Activated CD4-positive, alpha-beta T cell treated with anti-CD3 and anti-CD28 coated beads, Interleukin-2, amount 50 U/mL, for 24 hours (primary cell): ENCODE measurements at regions not wholly inside any gene's neighbourhood (a gene's known extent, or its start where the extent isn't known, plus 50 kb on each side); places are given as distances from the start of the nearest gene placed in this dataset.
"Not testable (repeated sequence)": the region's sequence is repeated elsewhere in the genome, so short reads cannot be mapped to it uniquely, and the experiment has no call there.

Source experiments
- DNase-seq, 2 donors: peaks; one replicate each; pipeline ENCODE4 v3.0.0-alpha.2; 2020; ENCODE audit warnings: low read depth in 1 of 2, low spot score in 1 of 2

- no peak for DNase-seq
Measured at GRCh38 chr7:68205826-68206225, 1209.2 kb downstream of the TYW1 start.

- DNase-seq, result no peak
Measured at GRCh38 chr7:68206946-68207485, 1210.4 kb downstream of the TYW1 start.

- no peak for DNase-seq
Measured at GRCh38 chr7:68207676-68208075, 1211.0 kb downstream of the TYW1 start.

GRCh38 chr7:68209486-68209885, 1212.9 kb downstream of the TYW1 start:
- no peak for DNase-seq

DNA sequence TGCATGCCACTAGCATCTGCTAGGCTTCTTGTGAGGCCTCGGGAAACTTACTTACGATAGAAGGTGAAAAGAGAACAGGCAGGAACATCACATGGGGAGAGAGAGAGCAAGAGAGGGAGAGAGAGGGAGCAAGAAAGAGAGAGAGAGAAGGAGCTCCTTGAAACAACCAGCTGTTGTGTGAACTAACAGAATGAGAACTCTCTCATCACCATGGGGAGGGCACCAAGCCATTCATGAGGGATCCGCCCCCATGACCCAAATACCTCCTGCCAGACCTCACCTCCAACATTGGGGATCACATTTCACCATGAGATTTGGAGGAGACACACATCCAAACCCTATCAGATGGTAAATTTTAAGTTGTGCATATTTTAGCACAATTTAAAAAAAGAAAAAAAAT, 1217.2 kb downstream of the TYW1 start:
- no peak for DNase-seq

DNA sequence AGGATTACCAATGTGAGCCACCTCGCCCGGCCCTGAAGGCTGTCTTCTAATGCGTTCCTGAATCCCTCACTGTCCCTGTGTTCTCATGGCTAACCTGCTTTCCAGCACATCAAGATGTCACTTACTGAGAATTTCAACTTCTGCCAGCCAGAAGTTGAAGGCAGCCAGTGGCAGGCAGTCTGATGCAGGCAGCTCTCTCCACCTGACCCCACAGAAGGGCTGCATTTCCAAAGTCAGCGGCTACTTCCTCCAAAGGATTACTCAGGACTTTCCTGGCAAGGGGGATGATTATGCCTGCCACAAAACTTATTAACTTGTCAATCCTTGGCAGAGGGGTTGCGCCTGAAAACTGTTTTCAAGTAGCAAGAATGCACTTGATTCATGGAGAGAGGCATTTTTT, 1219.4 kb downstream of the TYW1 start:
- DNase-seq, result no peak

- DNase-seq, result no peak
Measured at GRCh38 chr7:68217426-68217825, 1220.8 kb downstream of the TYW1 start.

DNA sequence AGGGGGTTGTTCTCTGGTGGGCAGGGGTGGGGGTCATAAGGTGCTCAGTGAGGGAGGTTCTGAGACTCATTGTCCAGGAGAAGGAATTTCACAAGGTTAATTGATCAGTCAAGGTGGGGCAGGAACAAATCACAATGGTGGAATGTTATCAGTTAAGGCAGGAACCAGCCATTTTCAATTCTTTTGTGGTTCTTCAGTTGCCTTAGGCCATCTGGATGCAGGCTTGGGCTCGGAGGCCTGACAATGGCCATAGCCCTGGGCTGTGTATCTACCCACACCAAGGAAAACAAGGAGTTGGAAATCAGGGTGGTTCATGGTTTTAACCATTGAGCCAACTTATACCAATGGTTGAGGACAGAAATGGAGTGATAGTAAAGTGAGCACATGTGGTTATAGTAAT, 1221.8 kb downstream of the TYW1 start:
- no peak for DNase-seq

DNA sequence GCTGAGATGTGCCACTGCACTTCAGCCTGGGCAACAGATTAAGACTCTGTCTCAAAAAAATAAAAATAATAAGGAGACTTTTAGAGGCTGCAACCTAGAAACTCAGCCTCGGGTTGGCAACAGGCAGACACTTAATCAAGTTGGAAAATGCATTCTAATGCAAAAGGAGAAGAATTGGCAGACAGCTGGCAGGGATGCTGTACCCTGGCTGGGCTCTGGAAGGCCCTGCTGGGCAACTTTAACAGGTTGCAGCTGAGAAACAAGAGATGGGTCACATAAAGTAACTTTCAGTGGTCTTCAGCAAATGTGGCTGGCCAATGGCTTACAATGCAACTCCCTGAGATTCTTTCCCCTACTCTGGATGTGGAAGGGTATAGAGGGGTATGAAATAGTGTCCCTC, 1225.7 kb downstream of the TYW1 start:
- no peak for DNase-seq

DNA sequence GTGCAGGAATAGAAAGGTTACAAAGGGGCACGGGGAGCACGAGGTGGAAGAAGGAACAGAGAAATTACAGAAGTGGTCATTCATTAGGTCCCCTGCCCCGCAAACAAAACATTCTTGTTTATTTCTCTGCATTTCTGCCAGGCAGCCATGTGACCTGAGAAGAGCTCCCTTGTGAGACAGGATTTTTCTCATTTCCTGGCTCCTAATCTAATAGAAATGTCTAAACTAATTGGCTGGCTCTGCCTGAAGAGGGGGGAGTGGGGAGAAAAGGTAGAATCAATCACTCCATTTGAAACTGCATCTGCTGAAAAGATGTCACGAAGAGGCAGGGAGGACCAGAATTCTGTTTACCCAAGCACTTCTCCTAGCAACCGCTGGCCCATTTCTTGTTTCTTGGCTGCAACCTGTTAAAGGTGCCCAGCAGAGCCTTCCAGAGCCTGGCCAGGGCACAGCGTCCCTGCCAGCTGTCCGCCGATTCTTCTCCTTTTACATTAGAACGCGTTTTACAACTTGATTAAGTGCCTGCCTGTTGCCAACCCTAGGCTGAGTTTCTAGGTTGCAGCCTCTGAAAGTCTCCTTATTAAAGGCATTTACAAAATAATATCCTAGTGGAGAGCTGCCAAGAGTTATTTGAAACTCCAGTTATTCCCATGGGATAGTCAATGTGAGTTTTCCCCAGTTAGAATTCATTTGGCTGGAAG, 1227.6 kb downstream of the TYW1 start:
- DNase-seq, result no peak

DNA sequence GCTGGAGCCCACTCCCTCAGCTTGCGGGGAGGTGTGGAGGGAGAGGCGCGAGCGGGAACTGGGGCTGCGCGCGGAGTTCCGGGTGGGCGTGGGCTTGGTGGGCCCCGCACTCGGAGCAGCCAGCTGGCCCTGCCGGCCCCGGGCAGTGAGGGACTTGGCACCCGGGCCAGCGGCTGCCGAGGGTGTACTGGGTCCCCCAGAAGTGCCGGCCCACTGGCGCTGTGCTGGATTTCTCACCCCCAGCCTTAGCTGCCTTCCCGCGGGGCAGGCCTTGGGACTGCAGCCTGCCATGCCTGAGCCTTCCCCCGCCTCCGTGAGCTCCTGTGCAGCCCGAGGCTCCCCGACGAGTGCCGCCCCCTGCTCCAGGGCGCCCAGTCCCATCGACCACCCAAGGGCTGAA, 1234.4 kb downstream of the TYW1 start:
- DNase-seq, result not testable (repeated sequence)

GRCh38 chr7:68235937-68236336, 1239.3 kb downstream of the TYW1 start:
- DNase-seq, result no peak

DNA sequence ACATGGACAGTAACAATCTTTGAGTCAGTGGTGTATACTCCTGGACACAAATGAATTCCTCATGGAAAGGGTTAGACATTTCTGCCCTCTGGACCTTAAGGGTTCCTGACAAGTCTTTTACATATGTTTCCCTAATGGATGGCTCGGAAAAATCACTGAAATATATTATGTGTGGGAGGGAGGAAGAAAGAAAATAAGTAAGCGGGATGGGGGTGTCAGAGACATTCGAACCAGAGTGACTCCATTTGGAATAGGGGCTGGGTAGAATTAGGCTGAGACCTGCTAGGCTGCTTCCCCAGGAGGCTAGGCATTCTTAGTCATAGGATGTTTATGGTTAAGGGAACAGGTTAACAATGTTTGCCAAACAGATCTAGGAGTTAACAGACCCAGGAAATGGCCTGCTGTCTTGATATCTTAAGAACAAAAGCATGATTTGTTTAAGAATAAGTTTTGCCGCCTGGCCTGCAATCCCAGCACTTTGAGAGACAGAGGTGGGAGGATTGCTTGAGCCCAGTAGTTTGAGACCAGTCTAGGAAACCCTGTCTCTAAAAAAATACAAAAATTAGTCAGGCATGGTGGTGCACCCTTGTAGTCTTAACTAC, 1241.7 kb downstream of the TYW1 start:
- DNase-seq, result no peak

DNA sequence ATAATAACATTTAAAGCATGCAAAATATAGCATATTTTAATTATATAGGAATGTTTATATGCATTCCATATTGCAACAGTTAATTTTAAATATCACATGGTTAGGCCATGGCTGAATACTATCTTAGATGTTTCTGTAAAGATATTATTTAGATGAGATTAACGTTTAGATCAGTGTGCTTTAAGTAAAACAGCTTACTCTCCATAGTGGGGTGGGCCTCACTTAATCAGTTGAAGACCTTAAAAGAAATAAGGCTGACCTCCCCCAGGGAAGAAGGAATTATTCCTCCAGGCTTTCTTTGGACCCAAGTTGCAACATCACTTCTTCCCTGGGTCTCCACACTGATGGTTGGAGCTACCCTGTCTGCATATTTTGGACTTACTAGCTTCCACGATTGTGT, 1246.5 kb downstream of the TYW1 start:
- no peak for DNase-seq

DNA sequence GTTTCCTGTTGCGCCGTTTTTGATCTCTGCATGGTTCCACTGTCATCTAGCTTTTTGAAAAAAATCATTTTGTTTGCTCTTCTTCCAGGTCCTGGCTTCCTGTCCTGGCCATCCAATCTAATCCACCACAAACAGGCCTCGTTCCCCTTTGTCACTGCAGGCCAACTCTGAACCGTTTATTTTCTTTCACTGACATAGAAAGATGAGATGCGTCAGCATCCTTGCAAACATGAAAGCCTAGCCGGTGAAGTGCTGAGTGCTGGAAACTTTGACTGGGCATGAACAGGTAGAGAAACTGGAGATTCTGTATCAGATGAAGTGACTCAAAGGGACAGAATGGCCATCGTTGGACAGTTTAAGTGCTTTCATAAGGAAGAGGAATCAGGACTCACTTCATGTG, 1247.8 kb downstream of the TYW1 start:
- no peak for DNase-seq

GRCh38 chr7:68245688-68246087, 1249.1 kb downstream of the TYW1 start:
- DNase-seq, result no peak

DNA sequence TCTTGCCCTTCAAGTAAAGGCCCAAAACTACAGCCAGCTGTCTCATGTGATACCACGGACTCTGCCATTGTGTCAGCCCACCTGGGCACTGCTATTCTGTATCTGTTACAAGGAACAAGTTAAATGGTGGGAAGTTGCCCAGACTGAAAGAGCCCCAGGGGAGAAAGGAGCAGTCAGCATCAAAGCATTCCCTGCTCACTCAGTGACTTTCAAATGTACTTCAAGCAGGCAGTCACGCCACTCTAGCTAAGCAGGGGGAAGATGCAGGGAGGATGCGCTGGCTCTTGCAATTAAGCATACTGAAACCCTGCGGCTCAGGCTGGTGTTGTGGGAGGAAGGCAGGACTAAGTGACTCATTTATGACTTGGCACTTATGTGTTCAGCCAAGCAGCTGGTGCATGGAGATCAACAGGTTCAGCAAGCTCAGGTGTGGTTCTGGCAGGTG, 1249.6 kb downstream of the TYW1 start:
- DNase-seq, result no peak

- DNase-seq, result no peak
Measured at GRCh38 chr7:68247126-68247525, 1250.5 kb downstream of the TYW1 start.

- DNase-seq, result no peak
Measured at GRCh38 chr7:68247571-68247970, 1250.9 kb downstream of the TYW1 start.

DNA sequence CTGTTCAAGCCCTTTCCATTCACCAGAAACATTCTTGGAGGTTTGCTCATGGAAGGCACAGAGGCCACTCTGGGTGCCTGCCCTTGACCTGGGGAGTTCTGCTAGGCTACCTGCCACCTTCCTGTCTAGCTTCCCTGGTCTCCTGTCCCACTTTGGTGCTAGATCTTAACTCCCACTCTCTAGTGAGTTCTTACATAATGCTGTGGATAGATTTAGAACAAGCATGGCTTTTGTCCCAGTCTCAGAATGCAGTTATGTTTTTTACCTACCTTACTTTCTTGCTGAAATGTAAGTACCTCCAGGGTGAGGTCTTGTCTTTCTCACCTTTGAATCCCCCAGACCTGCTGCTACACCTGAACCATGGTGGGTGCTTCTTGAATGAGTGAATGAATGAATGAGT, 1252.3 kb downstream of the TYW1 start:
- DNase-seq, result no peak

DNA sequence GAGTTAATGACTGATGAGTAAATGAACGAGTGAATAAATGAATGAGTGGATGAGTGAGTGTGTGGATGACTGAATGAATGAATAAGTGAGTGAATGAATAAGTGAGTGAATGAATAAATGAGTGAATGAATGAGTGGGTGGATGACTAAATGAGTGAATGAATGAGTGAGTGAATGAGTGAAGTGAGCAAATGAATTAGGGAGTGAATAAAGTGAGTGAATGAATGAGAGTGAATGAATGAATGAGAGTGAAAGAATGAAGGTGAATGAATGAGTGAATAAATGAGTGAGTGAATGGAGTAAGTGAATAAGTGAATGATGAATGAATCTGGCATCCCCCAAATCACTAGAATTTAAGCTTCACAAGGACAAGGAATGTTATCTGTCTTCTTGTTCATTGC, 1253.0 kb downstream of the TYW1 start:
- no peak for DNase-seq

DNA sequence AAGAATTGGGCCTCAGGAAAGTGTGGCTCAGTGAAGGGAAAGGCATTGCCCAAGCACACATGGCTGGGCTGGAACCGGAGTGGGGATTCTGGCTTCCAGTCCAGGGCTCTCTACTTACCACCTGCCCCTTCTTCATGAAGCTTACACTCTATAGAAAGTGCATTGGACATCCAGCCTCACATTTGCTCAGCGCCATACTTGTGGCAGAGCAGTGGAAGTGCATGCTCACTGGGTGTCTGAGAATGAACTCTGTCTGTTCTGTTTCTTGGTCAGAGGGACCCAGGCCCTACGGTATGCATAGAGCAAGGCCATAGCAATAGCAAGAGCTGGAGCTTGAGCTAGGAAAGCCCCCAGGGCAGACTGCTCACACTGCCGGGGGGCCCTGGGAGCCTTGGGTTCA, 1253.5 kb downstream of the TYW1 start:
- DNase-seq, result no peak

DNA sequence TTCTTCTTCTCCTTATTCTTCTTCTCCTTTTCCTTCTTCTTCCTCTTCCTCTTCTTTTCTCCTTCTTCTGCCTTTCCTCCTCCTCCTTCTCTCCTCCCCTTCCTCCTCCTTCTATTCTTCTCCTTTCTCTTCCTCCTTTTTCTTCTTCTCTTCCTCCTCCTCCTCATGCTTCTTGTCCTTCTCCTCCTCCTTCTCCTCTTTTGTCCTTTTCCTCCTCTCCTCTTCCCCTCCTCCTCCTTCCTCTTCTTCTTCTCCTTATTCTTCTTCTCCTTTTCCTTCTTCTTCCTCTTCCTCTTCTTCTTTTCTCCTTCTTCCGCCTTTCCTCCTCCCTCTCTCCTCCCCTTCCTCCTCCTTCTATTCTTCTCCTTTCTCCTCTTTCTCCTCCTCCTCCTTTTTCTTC, 1258.2 kb downstream of the TYW1 start:
- not testable (repeated sequence) for DNase-seq
